HG03045 (cell line): ENCODE measurements at regions not wholly inside any gene's neighbourhood (a gene's known extent, or its start where the extent isn't known, plus 50 kb on each side); places are given as distances from the start of the nearest gene placed in this dataset.

ENCODE experiments used
- ATAC-seq: cut with Tn5 transposase; IDR thresholded peaks from one replicate; pipeline ENCODE4 v1.9.1; 2021; ENCODE audit warnings: mild to moderate bottlenecking, moderate library complexity; ENCODE audit not compliant: unreplicated experiment

- ATAC-seq: no peak
Measured at GRCh38 chr6:145380186-145380585, 355.1 kb downstream of the EPM2A start.

DNA sequence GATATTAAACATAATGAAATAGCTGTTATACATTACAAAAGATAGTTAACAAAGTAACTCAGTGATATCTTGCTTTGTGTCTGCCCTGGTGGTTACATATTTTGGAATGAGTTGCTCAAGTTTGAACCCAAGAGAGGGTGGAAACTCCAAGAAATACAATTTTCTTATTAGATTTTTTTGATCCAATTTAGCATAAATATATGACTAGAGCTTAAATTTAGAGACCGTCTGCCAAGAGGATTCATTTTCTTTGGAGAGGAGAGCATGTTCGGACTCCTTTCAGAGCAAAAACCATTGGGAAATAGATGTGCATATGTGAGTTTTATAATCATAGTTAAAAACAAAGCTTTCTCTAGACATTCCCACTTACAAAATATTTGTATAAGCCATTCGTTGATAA lies 353.4 kb downstream of the EPM2A start:
- no peak for ATAC-seq

GRCh38 chr6:145383428-145383827 lies 351.9 kb downstream of the EPM2A start:
- no peak for ATAC-seq

- no peak for ATAC-seq
Measured at GRCh38 chr6:145384503-145384902, 350.8 kb downstream of the EPM2A start.

DNA sequence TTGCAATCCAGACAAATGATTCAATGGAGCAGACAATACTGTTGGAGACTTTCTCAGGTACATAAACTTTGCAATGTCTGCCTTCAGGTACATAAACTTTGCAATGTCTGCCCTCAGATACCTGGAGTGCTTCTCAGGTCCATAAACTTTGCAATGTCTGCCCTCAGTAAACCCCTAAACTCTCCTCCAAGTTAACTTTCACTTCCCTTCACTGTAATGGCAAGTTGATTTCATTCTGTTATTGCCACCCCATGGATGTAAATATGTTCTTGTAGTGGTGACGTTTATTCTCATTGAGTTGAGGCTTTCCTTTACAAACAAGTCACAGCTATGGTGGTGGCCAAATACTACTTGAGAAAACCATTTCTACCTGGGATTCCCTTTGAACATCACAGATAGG lies 338.8 kb downstream of the EPM2A start:
- no peak for ATAC-seq

DNA sequence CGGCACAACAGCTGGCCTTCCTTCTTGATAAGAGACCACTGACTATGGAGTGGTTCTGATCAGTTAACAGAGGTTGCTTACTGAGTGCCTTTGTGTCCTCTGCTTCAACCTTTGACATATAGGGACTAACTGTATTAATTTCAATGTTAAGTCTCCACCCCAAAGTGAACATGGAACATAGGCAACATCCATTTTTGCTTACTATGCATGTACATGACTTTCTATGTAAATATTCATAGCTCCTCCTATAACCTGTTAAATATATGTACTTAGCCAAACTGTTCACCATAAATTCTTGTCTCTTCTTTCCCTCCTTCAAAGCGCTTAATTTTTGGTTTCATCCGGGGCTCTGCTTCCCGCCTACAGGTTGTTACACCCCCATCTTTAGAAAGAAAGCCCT lies 334.8 kb downstream of the EPM2A start:
- no peak for ATAC-seq

DNA sequence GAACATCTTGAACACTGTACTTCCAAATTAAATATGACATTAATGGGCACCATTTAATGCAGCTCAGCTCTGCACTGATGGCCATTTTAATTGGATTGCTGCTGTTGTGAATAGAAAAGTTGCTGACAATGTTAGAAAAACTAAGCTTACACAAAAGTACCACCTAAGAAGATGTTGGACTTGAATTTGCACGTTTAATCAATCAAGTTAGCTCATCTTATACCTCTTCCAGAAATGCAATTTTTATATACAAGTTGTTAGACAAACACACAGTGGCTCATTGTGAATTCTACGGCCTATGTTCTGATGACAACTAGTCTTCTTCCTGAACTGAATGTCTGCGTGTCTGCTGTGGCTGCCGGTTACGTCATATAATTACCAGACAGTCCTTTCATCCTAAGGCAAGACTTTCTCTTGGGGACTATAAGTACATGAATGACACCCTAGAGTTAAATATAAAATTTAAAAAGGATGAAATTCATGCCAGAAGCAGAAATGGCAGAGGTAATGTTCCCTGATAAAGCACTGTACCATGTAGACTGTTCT lies 330.2 kb downstream of the EPM2A start:
- ATAC-seq: no peak

GRCh38 chr6:145406783-145407182 lies 328.5 kb downstream of the EPM2A start:
- no peak for ATAC-seq

DNA sequence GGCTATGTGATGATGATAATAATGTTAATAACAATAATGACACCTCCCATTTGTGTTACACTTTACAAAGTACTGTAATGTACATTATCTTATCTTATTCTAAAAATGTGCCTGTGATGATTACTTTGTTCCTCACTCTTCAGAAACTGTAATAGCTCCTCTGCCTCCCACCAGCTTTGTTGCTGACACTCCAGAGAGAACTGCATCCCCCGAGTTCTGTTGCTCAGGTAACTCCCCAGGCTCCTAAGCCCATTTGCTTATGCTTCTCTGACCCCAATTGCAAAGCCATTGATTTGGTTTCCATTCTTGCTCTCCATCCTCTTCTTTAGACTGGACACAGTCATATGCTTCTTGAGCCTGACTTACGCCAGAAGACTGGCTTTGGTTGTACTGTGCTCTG lies 319.7 kb downstream of the EPM2A start:
- no peak for ATAC-seq

- ATAC-seq: no peak
Measured at GRCh38 chr6:145420599-145420998, 314.7 kb downstream of the EPM2A start.

DNA sequence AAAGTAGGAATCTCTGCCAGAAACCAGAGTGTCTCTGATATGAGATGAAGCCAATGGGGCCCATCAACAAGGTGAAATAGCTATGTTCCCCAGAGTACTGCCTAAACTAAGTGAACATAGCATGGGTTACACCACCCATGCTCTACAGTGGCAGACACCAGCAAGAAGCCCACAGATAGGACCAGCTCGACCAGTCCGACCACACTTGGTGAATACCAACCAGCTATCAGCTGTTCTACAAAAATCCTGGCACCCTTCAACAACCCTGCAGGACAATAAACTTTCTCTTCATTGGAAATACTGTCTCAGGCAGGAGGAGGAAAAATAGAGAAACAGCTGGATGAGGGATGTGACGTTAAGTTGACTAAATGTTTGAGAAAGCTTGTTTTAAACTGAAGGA lies 311.4 kb downstream of the EPM2A start:
- no peak for ATAC-seq

DNA sequence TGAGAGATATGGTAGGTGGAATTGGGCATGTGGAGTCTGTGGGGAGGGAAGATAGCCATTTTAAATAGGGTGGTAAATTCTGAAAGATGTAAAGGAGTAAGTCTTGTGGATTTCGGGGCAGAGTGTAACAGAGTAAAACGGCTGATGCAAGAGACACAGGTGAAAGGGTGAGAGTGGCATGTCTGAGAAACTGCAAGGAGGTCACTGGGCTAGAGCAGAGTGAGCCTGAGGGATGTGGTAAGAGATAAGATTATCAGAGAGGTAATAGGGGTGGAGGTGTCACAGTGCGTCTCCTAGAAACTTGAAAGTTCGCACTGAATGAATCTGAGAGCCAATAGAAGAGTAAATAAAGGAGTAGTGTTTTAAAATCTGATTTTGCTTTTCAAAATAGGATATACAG lies 308.1 kb downstream of the EPM2A start:
- no peak for ATAC-seq

GRCh38 chr6:145428706-145429105 lies 306.6 kb downstream of the EPM2A start:
- ATAC-seq: no peak

DNA sequence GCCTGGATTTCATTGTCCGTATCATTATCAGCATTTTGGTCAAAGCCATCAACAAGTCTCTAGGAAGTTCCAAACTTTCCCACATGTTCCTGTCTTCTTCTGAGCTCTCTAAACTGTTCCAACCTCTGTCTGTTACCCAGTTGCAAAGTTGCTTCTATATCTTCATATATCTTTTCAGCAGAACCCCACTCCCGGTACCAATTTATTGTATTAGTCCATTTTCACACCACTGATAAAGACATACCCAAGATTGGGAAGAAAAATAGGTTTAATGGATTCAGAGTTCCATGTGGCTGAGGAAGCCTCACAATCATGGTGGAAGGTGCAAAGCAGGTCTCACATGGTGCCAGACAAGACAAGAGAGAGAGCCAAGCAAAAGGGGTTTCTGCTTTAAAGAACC lies 293.2 kb downstream of the EPM2A start:
- no peak for ATAC-seq

- ATAC-seq: no peak
Measured at GRCh38 chr6:145445674-145446073, 289.6 kb downstream of the EPM2A start.

DNA sequence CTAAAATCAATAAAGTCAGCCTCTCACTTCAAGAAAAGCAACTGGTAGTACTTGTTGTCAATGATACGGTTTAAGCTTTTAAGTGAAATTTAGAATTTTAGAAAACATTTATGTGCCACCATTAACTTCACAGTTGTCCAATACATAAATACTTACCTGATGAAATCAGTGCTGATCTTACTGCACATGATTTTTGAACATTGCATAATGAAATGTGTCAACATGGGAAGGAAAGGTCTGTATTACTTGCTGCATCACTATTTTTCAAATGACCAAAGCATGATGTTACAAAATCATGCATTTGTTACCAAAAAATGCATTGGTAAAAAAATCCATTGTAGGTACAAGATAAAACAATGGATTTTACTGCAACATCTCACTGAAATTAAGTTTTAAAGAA lies 284.3 kb downstream of the EPM2A start:
- no peak for ATAC-seq

GRCh38 chr6:145453376-145453775 lies 281.9 kb downstream of the EPM2A start:
- ATAC-seq: no peak

GRCh38 chr6:145454006-145454405 lies 281.3 kb downstream of the EPM2A start:
- ATAC-seq: no peak

- ATAC-seq: no peak
Measured at GRCh38 chr6:145457556-145457955, 277.8 kb downstream of the EPM2A start.

GRCh38 chr6:145468534-145468933 lies 266.8 kb downstream of the EPM2A start:
- ATAC-seq: no peak

DNA sequence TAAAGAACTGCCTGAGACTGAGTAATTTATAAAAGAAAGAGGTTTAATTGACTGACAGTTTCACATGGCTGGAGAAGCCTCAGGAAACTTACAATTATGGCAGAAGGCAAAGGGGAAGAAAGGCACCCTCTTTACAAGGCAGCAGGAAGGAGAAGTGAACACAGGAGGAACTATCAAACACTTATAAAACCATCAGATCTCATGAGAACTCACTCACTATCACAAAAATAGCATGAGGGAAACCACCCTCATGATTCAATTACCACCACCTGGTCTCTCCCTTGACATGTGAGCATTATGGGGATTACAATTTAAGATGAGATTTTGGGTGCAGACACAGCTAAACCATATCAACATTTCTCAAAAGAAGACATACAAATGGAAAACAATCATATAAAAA lies 266.3 kb downstream of the EPM2A start:
- no peak for ATAC-seq

DNA sequence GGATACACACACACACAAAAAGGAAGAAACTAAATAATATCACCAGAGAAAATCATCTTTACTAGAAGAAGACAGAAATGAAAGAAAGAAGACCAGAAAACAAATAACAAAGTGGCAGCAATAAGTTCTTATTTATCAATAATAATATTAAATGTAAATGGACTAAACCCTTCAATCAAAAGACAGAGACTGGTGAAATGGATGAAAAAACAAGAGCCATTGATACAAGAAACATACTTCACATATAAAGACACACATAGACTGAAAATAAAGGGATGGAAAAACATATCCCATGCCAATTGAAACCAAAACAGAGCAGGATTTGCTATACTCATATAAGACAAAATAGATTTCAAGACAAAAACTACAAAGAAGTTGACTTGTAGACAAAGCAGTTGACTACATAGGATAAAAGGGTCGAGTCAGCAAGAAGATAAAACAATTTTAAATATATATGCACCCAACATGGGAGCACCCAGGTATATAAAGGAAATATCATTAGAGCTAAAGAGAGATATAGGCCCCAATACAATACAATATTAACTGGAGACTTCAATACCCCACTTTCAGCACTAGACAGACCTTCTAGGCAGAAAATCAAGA lies 259.4 kb downstream of the EPM2A start:
- ATAC-seq: no peak

DNA sequence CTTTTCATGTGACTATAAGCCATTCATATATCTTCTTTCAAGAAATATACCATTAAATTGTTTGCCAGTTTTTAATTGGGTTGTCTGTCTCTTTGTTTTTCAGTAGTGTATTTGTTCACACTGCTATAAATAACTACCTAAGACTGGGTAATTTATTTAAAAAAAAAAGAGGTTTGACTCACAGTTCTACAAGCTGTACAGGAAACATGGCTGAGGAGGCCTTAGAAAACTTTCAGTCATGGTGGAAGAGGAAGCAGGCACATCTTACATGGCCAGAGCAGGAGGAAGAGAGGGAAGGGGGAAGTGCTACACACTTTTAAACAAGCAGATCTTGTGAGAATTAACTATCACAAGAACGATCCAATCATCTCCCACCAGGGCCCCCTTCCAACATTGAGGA lies 255.3 kb downstream of the EPM2A start:
- no peak for ATAC-seq
